Mesodermal cell (in vitro differentiated cells): ENCODE measurements at regions not wholly inside any gene's neighbourhood (a gene's known extent, or its start where the extent isn't known, plus 50 kb on each side); places are given as distances from the start of the nearest gene placed in this dataset.

Source experiments
- H3K27ac ChIP-seq: 2 replicates; pipeline ENCODE4 v1.7.0; 2013; ENCODE audit warnings: mild to moderate bottlenecking, low read depth, low read length, moderate library complexity; ENCODE audit not compliant: severe bottlenecking
- H3K36me3 ChIP-seq: 2 replicates; pipeline ENCODE4 v1.7.1; 2013; ENCODE audit warnings: mild to moderate bottlenecking, low read length, moderate library complexity; ENCODE audit not compliant: control insufficient read depth, insufficient read depth
- H3K4me1 ChIP-seq: one replicate; pipeline ENCODE4 v1.7.1; 2013; ENCODE audit warnings: mild to moderate bottlenecking, low read length; ENCODE audit not compliant: insufficient read depth, control insufficient read depth, poor library complexity, severe bottlenecking
- H3K4me3 ChIP-seq: 2 replicates; pipeline ENCODE4 v1.7.0; 2013; ENCODE audit warnings: low read length, control low read depth, mild to moderate bottlenecking; ENCODE audit not compliant: insufficient read depth, poor library complexity, severe bottlenecking; ENCODE audit errors: extremely low read depth
- H3K9me3 ChIP-seq: 2 replicates; pipeline ENCODE4 v1.7.1; 2013; ENCODE audit warnings: mild to moderate bottlenecking, low read length, moderate library complexity; ENCODE audit not compliant: control insufficient read depth
- WGBS, 2 experiments: methylation state at CpG; one replicate each; pipeline ENCODE4 v1.1.5; 2013; ENCODE audit warnings: missing lambda C conversion rate in 2 of 2; ENCODE audit not compliant: insufficient coverage in 2 of 2; 5-methylcytosine and 5-hydroxymethylcytosine counted together

GRCh38 chr4:10212901-10213300, 96.3 kb upstream of the WDR1 start:
- no peaks in the 10 kb centered on the region for H3K9me3 ChIP-seq
- no peak overlapping the region for H3K4me3 ChIP-seq
- WGBS, 2 experiments, result 100% methylated on average over 1 of the region's 3 CpGs
- H3K4me1 ChIP-seq, result no peaks in the 10 kb centered on the region
- H3K27ac ChIP-seq, result no peak overlapping the region
- no peaks in the 10 kb centered on the region for H3K36me3 ChIP-seq

DNA sequence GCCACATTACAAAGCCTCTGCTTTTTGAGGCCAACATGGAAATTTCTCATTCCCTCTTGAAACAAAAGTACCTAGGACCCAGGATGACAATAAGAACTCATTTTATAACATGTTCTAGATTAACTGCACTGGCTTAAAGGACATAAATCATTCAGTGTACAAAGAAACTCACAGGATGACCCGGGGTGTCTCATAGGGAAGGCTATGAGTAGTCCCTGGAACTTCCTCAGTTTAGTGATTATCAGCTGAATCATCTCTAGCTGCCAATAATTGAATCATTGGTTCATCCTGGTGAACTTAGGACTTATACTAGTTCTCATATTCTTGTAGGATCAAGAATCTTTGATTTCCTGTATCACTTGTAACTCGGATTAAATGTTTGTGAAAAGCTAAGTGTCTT, 95.8 kb upstream of the WDR1 start:
- 67% methylated on average over 1 of the region's 2 CpGs; no CpG with 5 or more reads in 1 of the 2 experiments for WGBS, 2 experiments
- H3K4me1 ChIP-seq, result no peaks in the 10 kb centered on the region
- no peak overlapping the region for H3K4me3 ChIP-seq
- H3K36me3 ChIP-seq, result no peaks in the 10 kb centered on the region
- no peak overlapping the region for H3K27ac ChIP-seq
- no peaks in the 10 kb centered on the region for H3K9me3 ChIP-seq

GRCh38 chr4:10207116-10207515, 90.5 kb upstream of the WDR1 start:
- no peaks in the 10 kb centered on the region for H3K4me1 ChIP-seq
- H3K9me3 ChIP-seq, result no peaks in the 10 kb centered on the region
- no peak overlapping the region for H3K4me3 ChIP-seq
- no peaks in the 10 kb centered on the region for H3K36me3 ChIP-seq
- WGBS, 2 experiments, result 76 to 90% methylated on average over 2 of the region's 4 CpGs
- no peak overlapping the region for H3K27ac ChIP-seq

- no peak overlapping the region for H3K27ac ChIP-seq
- H3K4me1 ChIP-seq, result no peaks in the 10 kb centered on the region
- WGBS, 2 experiments, result 75 to 100% methylated on average over 1 of the region's 1 CpG
- H3K9me3 ChIP-seq, result no peaks in the 10 kb centered on the region
- H3K4me3 ChIP-seq, result no peak overlapping the region
- H3K36me3 ChIP-seq, result no peaks in the 10 kb centered on the region
These were observed 88.6 kb upstream of the WDR1 start for GRCh38 chr4:10205223-10205622.

GRCh38 chr4:10204401-10205058, 87.9 kb upstream of the WDR1 start:
- H3K9me3 ChIP-seq, result no peaks in the 10 kb centered on the region
- no peaks in the 10 kb centered on the region for H3K36me3 ChIP-seq
- 89 to 98% methylated on average over 7 to 8 of the region's 9 CpGs for WGBS, 2 experiments
- H3K4me3 ChIP-seq, result no peak overlapping the region
- no peaks in the 10 kb centered on the region for H3K4me1 ChIP-seq
- H3K27ac ChIP-seq, result no peak overlapping the region

DNA sequence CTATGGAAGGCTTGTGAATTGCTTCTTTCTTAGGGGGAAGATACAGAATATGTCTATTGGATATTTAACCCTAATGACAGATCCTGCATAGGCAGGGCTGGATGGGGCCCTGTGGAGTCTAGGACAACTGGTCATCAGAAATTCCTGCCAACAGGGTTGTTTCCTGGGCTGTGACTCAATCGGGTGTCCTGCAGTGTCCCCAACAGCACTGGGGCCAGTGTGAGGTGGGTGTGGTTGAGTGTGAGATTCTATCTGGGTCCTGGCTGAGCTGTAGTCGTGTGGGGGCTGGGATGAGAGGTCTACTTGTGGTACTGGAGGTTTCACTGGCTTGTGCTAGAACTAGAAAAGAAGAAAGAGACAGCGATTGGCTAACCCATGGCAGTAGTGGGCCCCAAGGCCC, 87.3 kb upstream of the WDR1 start:
- Histone ChIP-seq H3K4me3 (no peak overlapping the region), H3K27ac (no peak overlapping the region), H3K4me1 (no peaks in the 10 kb centered on the region), H3K9me3 (no peaks in the 10 kb centered on the region), H3K36me3 (no peaks in the 10 kb centered on the region)
- WGBS, 2 experiments, result 47 to 85% methylated on average over 2 of the region's 3 CpGs

- Histone ChIP-seq H3K4me3 (no peak overlapping the region), H3K4me1 (no peaks in the 10 kb centered on the region), H3K9me3 (no peaks in the 10 kb centered on the region), H3K27ac (no peak overlapping the region), H3K36me3 (no peaks in the 10 kb centered on the region)
- 81 to 84% methylated on average over 3 of the region's 4 CpGs for WGBS, 2 experiments
These were observed 85.0 kb upstream of the WDR1 start for GRCh38 chr4:10201381-10202223.

DNA sequence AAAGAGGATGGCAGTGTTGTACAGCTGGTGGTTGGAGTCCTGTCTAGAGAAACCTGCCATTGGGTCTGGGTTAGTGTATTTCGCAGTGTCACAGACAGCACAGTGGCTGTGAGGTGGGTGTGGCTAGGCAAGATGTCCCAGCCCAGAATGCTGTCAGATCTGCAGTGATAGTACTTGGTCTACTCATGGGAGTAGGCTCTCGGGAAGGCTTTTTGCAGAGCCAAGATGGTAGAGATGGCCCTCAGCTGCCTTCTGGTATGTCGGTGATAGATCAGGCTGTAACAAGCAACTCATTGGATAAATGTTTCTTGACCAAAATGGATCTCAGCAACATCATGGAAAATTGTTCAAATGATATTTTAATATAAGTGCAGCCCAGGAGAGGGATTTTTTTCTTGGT, 84.3 kb upstream of the WDR1 start:
- Histone ChIP-seq H3K9me3 (no peaks in the 10 kb centered on the region), H3K4me1 (no peaks in the 10 kb centered on the region), H3K4me3 (no peak overlapping the region), H3K36me3 (no peaks in the 10 kb centered on the region), H3K27ac (no peak overlapping the region)
- WGBS, 2 experiments, result 75 to 83% methylated on average over 2 to 3 of the region's 3 CpGs

- Histone ChIP-seq H3K4me1 (no peaks in the 10 kb centered on the region), H3K9me3 (no peaks in the 10 kb centered on the region), H3K27ac (no peak overlapping the region), H3K4me3 (no peak overlapping the region), H3K36me3 (no peaks in the 10 kb centered on the region)
- 76 to 93% methylated on average over 5 of the region's 6 CpGs for WGBS, 2 experiments
These were observed 81.8 kb upstream of the WDR1 start for GRCh38 chr4:10198365-10198764.

DNA sequence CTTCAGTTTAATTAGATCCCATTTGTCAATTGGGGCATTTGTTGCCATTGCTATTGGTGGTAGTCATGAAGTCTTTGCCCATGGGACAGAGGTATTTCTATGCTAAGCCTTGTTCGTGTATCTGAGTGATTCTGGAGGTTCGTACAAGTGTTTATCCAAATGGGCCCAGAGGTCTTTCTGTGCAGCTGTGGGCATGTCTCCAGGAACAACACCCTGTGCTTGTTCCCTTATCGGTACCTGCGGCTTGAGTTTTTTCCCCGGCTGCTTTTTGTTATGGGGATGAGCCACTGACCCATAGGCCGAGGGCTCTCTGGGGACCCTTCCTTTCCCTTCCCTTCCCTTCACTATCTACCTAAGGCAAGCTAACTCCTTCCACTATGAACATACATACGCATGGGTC, 81.4 kb upstream of the WDR1 start:
- WGBS, 2 experiments, result 91 to 92% methylated on average over 4 to 5 of the region's 7 CpGs
- Histone ChIP-seq H3K4me3 (no peak overlapping the region), H3K36me3 (no peaks in the 10 kb centered on the region), H3K9me3 (no peaks in the 10 kb centered on the region), H3K4me1 (no peaks in the 10 kb centered on the region), H3K27ac (no peak overlapping the region)

DNA sequence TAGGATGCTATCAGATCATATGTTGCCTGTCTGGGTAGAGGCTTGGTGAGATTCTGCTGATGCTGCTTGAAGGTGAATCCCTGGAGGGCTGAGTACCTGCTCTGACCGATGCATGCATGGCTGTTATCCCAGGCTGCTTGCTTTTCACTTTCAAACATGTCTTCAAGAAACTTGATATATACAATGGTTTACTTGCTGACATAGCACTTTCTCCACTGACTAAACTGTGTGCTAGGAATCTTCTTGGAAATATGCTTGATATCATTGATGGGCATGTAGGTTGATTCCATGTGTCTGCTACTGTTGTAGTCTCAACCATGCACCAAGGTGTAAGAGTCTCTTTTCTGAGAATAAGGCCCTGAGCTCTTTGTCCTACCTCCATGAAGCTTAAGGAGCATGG, 79.6 kb upstream of the WDR1 start:
- no peaks in the 10 kb centered on the region for H3K36me3 ChIP-seq
- WGBS, 2 experiments, result 67 to 100% methylated on average over 1 of the region's 1 CpG
- no peak overlapping the region for H3K4me3 ChIP-seq
- no peaks in the 10 kb centered on the region for H3K4me1 ChIP-seq
- H3K27ac ChIP-seq, result no peak overlapping the region
- H3K9me3 ChIP-seq, result no peaks in the 10 kb centered on the region
